Subcutaneous abdominal adipose tissue (tissue), 5 donors: ENCODE measurements at regions not wholly inside any gene's neighbourhood (a gene's known extent, or its start where the extent isn't known, plus 50 kb on each side); places are given as distances from the start of the nearest gene placed in this dataset.

Source experiments
- H3K27ac ChIP-seq: one replicate; pipeline ENCODE4 v1.7.0; 2013; ENCODE audit warnings: low read depth, mild to moderate bottlenecking, inconsistent platforms, low read length, moderate library complexity
- H3K27me3 ChIP-seq, 5 donors: one replicate each; pipeline ENCODE4 v1.7.0; 2013; ENCODE audit warnings: low read length in 5 of 5, inconsistent platforms in 1 of 5; ENCODE audit not compliant: control insufficient read depth in 5 of 5, insufficient read depth in 4 of 5
- H3K36me3 ChIP-seq, 5 donors: one replicate each; pipeline ENCODE4 v1.7.0; 2013; ENCODE audit warnings: low read length in 5 of 5; ENCODE audit not compliant: control insufficient read depth in 5 of 5, insufficient read depth in 5 of 5
- H3K4me1 ChIP-seq, 5 donors: one replicate each; pipeline ENCODE4 v1.7.0; 2013; ENCODE audit warnings: low read length in 5 of 5, mild to moderate bottlenecking in 3 of 5, moderate library complexity in 1 of 5; ENCODE audit not compliant: control insufficient read depth in 5 of 5, insufficient read depth in 5 of 5
- H3K4me3 ChIP-seq, 5 donors: one replicate each; pipeline ENCODE4 v1.7.0; 2013; ENCODE audit warnings: low read length in 5 of 5, low read depth in 1 of 5
- H3K9ac ChIP-seq, 5 donors: one replicate each; pipeline ENCODE4 v1.7.0; 2013; ENCODE audit warnings: low read length in 5 of 5, mild to moderate bottlenecking in 4 of 5, moderate library complexity in 3 of 5
- H3K9me3 ChIP-seq, 5 donors: one replicate each; pipeline ENCODE4 v1.7.0; 2013; ENCODE audit warnings: low read length in 5 of 5; ENCODE audit not compliant: control insufficient read depth in 5 of 5
- donor health status: healthy.
- donor health status: healthy.
- donor health status: healthy.
- donor health status: healthy.
- donor health status: healthy.

DNA sequence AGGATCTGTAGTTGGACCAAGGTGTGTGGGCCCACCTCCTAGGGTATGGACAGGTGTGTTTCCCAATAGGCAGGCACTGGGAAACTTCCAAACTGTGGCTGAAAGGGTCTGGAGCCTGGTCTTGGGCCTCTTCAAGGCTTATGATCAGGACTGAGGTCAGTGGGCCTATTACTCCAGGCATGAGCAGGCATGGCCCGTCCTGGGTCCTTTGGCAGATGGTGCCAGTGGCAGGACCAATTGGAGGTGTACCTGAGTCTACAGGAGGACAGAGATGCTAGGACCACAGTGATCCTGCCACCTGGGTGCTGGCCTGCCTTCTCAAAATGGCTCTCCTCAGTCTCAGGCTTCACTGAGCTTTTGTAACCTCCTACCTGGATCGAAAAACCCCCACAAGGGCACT is 95.4 kb downstream of the RAB18 start:
- no peak overlapping the region for H3K4me3 ChIP-seq
- no peak overlapping the region for H3K9ac ChIP-seq
- no peaks in the 10 kb centered on the region for H3K4me1 ChIP-seq
- H3K36me3 ChIP-seq, result no peaks in the 10 kb centered on the region
- H3K27me3 ChIP-seq, result no peaks in the 10 kb centered on the region
- H3K27ac ChIP-seq, result no peak overlapping the region
- peaks cover 0 to 8% (median 2%) of the 10 kb centered on the region in 5 donors for H3K9me3 ChIP-seq

DNA sequence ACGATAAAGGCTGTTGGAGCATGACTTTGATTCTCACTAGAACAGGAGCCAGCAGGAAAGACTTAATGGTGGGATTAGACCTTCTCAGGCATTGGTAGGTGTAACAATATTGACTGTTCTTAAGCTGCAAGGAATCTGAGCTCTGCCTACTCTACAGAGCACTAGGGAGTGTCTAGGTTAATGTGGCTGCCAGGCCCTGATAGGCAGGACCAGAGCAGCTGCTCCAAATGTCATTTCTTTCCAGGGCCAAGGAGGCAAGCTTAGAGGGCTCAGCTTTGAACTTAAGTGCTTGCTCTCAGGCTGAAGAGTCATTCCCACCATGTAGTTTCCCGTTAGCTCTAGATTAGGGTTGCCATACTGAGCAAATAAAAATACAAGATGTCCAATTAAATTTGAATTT is 96.8 kb downstream of the RAB18 start:
- Histone ChIP-seq H3K9me3 (peaks cover 0 to 2% (median 0%) of the 10 kb centered on the region in 5 donors), H3K27me3 (no peaks in the 10 kb centered on the region), H3K9ac (no peak overlapping the region), H3K4me3 (no peak overlapping the region), H3K4me1 (peaks cover 0 to 3% (median 0%) of the 10 kb centered on the region in 5 donors), H3K36me3 (no peaks in the 10 kb centered on the region), H3K27ac (no peak overlapping the region)

DNA sequence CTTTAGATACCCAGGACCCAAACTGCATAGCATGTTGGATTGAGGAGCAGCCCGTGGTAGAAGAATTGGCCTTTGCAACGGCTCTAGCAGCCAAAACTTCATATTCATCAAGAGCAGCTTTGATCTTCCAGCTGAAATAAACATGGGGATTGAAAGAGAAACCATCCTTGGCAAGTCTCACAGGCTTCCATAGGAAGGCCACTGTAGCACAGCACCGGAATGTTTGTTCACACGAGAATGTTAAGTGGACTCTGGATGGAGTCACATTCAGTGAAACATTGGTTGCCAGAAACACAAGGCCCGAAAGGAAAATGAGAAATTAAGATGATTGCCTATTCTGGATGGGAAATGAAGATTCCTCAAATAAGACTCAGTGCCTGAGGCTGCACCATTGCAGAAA is 97.4 kb downstream of the RAB18 start:
- no peak overlapping the region for H3K4me3 ChIP-seq
- H3K36me3 ChIP-seq, result no peaks in the 10 kb centered on the region
- peaks cover 0 to 3% (median 0%) of the 10 kb centered on the region in 5 donors for H3K4me1 ChIP-seq
- no peak overlapping the region for H3K9ac ChIP-seq
- H3K9me3 ChIP-seq, result peaks cover 0 to 2% (median 0%) of the 10 kb centered on the region in 5 donors
- H3K27me3 ChIP-seq, result no peaks in the 10 kb centered on the region
- no peak overlapping the region for H3K27ac ChIP-seq

DNA sequence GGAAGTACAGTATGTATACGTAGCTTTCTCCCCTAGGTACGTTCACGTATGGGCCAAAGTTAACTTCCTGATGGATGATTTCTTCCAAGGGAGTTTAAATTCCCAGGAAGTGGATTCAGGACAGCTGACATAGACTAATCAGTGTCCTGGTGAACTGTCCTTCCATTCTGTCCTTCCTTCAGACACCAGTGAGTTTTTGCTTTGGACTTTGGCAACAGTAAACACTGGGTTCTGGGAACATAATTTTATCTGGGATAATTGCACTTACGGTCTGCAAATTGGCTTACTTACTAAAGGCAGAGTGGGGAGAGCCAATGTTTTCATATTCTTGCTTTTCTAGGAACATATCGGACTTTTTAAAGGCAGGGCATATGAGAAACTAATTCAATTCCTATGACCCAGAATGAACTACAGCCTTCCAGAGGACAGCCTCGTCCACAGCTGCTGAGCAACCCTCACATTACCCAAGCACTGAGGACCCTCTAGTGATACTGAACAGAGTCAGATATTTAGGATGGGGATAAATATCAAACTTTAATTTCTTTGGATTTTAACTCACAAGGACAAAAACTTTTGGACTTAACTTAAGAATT is 97.9 kb downstream of the RAB18 start:
- no peak overlapping the region for H3K27ac ChIP-seq
- no peak overlapping the region for H3K4me3 ChIP-seq
- no peaks in the 10 kb centered on the region for H3K36me3 ChIP-seq
- H3K9me3 ChIP-seq, result peaks cover 0 to 2% (median 0%) of the 10 kb centered on the region in 5 donors
- no peak overlapping the region for H3K9ac ChIP-seq
- H3K4me1 ChIP-seq, result peaks cover 0 to 3% (median 0%) of the 10 kb centered on the region in 5 donors
- no peaks in the 10 kb centered on the region for H3K27me3 ChIP-seq

DNA sequence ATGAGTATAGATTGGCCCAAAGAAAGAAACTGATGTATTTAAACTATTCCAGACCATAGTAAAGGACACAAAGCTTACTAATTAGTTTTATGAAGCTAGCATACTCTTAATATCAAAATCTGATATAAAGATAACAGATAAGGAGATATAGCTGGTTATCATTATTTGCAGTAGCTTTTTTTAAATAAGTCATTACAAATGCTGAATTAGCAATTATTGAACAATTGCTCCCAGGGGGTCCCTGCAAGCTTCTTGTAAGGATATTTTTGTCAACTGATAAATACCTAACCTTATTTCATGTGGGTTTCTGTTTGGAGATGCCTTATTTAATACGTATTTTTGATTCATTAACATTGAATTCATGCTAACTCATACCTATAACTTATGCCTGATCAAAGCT is 99.0 kb downstream of the RAB18 start:
- Histone ChIP-seq H3K27me3 (no peaks in the 10 kb centered on the region), H3K27ac (no peak overlapping the region), H3K4me1 (peaks cover 0 to 3% (median 0%) of the 10 kb centered on the region in 5 donors), H3K9ac (no peak overlapping the region), H3K4me3 (no peak overlapping the region), H3K36me3 (no peaks in the 10 kb centered on the region), H3K9me3 (no peaks in the 10 kb centered on the region)

DNA sequence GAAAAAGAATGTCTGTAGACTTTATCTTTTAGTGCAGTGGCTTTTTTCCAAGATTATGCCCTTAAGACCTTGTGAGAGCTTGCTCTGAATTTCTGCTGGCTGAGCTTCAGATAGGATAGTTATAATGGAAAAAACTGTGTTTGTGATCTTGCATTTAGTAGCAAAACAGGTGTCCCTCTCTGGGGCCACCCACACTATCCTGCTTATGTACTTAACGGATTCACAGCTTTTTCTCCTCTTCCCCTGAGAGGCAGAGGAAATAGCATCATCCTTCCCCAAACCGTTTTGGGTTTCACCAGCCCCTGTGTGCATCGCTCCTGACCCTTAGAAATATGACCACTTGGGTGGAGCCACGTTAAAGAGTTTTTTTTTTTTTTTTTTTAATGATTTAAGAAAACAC is 101.2 kb downstream of the RAB18 start:
- Histone ChIP-seq H3K4me3 (no peak overlapping the region), H3K27ac (no peak overlapping the region), H3K36me3 (no peaks in the 10 kb centered on the region), H3K9ac (no peak overlapping the region), H3K9me3 (no peaks in the 10 kb centered on the region), H3K4me1 (peaks cover 0 to 3% (median 0%) of the 10 kb centered on the region in 5 donors), H3K27me3 (no peaks in the 10 kb centered on the region)

DNA sequence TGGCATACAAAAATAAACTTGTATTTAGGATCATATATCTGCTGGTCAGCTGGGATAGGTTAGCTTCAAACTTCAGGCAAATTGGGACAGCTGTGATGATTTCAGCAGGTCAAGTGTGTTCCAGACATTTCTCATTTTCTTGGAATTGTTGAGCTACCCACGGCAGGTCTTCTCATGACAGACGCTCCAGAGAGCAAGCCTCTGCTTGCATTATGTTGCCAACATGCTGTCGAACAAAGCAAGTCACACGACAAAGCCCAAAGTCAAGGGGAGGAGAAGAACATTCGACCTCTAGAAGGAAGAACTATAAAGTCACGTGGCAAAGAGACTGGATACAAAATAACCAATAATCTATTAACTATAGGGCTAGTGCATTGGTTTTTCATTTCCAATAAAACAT is 103.5 kb downstream of the RAB18 start:
- Histone ChIP-seq H3K27me3 (no peaks in the 10 kb centered on the region), H3K9ac (no peak overlapping the region), H3K4me3 (no peak overlapping the region), H3K9me3 (no peaks in the 10 kb centered on the region), H3K27ac (no peak overlapping the region), H3K36me3 (no peaks in the 10 kb centered on the region), H3K4me1 (peaks cover 0 to 3% (median 0%) of the 10 kb centered on the region in 5 donors)

DNA sequence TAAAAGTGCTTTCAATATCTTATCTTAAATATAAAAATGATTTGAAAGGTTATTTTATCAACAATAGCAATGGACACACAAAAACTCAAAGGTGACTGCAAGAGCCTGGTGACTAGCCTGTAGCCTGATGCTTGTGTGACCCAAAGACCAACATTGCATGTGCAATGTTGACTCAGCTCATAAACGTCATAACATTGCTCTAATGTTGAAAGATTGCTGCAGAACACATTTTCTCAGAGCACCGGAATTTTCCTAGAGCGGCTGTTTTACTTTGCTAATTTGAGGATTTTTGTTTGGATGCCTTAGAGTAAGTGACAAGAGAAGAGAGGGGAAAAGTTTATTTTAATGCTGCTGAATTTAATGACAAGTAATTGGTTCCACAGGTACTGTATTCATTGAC is 107.1 kb downstream of the RAB18 start:
- Histone ChIP-seq H3K9ac (no peak overlapping the region), H3K4me1 (peaks cover 0 to 11% (median 8%) of the 10 kb centered on the region in 5 donors), H3K9me3 (no peaks in the 10 kb centered on the region), H3K27me3 (no peaks in the 10 kb centered on the region), H3K27ac (no peak overlapping the region), H3K36me3 (no peaks in the 10 kb centered on the region), H3K4me3 (no peak overlapping the region)

DNA sequence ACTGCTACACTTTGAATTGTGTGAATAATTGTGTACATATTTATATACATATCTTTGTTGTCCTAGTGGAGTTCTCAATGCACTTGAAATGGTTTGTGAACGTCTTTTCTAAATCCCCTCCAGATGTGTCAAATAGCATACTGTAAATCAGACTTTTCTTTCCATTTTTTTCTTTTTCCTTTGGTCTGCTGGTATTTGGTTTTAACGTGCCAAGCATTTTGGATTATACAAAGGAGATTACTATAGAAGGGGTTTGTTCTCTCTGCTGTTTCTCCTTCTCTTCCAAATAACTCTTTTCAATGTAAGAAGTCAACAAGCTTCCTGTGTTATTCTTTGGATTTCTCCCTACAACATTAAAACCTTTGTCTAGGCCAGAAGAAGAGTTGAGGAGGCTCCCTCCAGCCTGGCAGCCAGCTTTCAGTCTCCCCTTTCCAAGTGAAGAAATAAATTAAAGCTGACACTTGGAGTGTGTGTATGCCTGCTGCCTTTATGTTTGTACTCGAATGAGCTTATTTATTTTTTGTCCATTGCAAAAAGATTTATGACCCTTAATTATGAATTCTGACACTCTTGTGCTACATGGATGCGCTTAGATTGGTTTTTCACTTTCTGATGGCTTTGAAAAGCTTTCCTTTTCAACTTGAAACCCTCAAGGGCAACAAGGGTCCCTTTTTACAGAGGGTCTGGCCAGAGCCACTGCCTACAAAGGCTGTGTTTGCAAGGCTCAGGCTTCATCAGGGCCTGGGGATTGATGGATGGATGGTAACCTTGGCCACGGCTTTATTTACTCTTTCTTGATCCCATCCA is 107.8 kb downstream of the RAB18 start:
- Histone ChIP-seq H3K27me3 (no peaks in the 10 kb centered on the region), H3K4me3 (no peak overlapping the region), H3K4me1 (peaks cover 0 to 11% (median 8%) of the 10 kb centered on the region in 5 donors), H3K9me3 (no peaks in the 10 kb centered on the region), H3K9ac (no peak overlapping the region), H3K36me3 (no peaks in the 10 kb centered on the region), H3K27ac (no peak overlapping the region)

DNA sequence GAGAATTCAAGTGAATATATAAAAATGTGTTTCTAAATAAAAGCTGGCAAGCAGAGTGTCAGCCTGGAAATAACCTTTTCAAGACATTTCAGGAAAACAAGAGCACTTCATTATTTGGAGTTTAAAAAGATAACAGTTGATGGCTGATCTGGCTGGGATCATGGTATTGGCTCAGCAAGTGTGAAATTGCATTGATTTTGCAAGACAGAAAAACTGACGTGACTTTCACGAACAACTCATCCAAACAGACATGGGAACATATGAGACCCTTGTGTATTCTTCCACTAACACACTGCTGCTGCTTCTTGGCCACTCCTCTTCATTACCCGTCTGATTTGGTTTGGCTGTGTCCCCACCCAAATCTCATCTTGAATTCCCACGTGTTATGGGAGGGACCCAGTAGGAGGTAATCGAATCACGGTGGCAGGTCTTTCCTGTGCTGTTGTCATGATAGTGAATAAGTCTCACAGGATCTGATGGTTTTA is 108.5 kb downstream of the RAB18 start:
- no peaks in the 10 kb centered on the region for H3K9me3 ChIP-seq
- no peak overlapping the region for H3K27ac ChIP-seq
- no peak overlapping the region for H3K4me3 ChIP-seq
- no peak overlapping the region for H3K9ac ChIP-seq
- no peaks in the 10 kb centered on the region for H3K27me3 ChIP-seq
- peaks cover 0 to 11% (median 8%) of the 10 kb centered on the region in 5 donors for H3K4me1 ChIP-seq
- no peaks in the 10 kb centered on the region for H3K36me3 ChIP-seq
